DMS53 (cell line): ENCODE measurements at regions not wholly inside any gene's neighbourhood (a gene's known extent, or its start where the extent isn't known, plus 50 kb on each side); places are given as distances from the start of the nearest gene placed in this dataset.

Experiments
- DNase-seq: peaks from one replicate; lab custom pipeline; 2025; lab: John Stamatoyannopoulos, UW

GRCh38 chrX:8319359-8319758 lies 145.3 kb upstream of the VCX3B start:
- DNase-seq: no peak

GRCh38 chrX:8323356-8323755 lies 141.3 kb upstream of the VCX3B start:
- peak; percentile 37 for DNase-seq

- peak; percentile 7 for DNase-seq
Measured at GRCh38 chrX:8341814-8342590, 122.6 kb upstream of the VCX3B start.

GRCh38 chrX:8345473-8345872 lies 119.2 kb upstream of the VCX3B start:
- DNase-seq: peak; percentile 4

- no peak for DNase-seq
Measured at GRCh38 chrX:8346060-8346459, 118.6 kb upstream of the VCX3B start.

- DNase-seq: no peak
Measured at GRCh38 chrX:8346892-8347291, 117.7 kb upstream of the VCX3B start.

GRCh38 chrX:8349816-8350544 lies 114.7 kb upstream of the VCX3B start:
- DNase-seq: no peak

GRCh38 chrX:8358302-8358701 lies 106.3 kb upstream of the VCX3B start:
- DNase-seq: no peak

- peak; percentile 61 for DNase-seq
Measured at GRCh38 chrX:8364369-8365141, 100.1 kb upstream of the VCX3B start.

- no peak for DNase-seq
Measured at GRCh38 chrX:8366481-8366880, 98.1 kb upstream of the VCX3B start.

- DNase-seq: no peak
Measured at GRCh38 chrX:8374041-8374825, 90.4 kb upstream of the VCX3B start.

- no peak for DNase-seq
Measured at GRCh38 chrX:8377041-8377440, 87.6 kb upstream of the VCX3B start.

GRCh38 chrX:8390771-8391170 lies 73.9 kb upstream of the VCX3B start:
- no peak for DNase-seq

GRCh38 chrX:8403988-8404387 lies 60.6 kb upstream of the VCX3B start:
- DNase-seq: no peak

- no peak for DNase-seq
Measured at GRCh38 chrX:8404471-8404870, 60.2 kb upstream of the VCX3B start.

GRCh38 chrX:8404926-8405325 lies 59.7 kb upstream of the VCX3B start:
- no peak for DNase-seq

- DNase-seq: no peak
Measured at GRCh38 chrX:8405631-8406030, 59.0 kb upstream of the VCX3B start.

GRCh38 chrX:8413279-8413678 lies 51.4 kb upstream of the VCX3B start:
- DNase-seq: no peak
